ENCODE measurements at regions not wholly inside any gene's neighbourhood (a gene's known extent, or its start where the extent isn't known, plus 50 kb on each side); places are given as distances from the start of the nearest gene placed in this dataset.

DNA sequence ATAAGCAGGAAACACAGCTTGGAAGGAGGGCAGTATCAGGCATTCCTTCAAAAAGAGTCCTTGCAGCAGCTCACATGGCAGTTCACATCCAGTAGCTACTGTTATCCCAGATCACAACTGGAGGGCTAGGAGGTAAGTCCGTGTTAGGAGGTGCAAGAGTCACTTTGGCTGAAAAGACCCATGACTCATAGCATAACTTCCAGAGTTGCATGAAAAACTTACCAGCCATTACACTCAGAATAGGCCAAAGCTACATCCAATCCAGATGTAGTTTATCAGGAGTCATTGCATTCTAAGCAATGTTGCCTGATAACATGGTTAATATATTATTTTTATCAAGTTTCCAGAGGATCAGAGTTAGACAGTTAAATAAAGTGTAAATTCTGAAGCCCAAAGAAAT is 1126.4 kb upstream of the SEMA6A start:
- H3K36me3 ChIP-seq (ENCODE audit: control insufficient read depth, insufficient read depth, low read length), result no peaks in the 10 kb centered on the region
- no peaks in the 10 kb centered on the region for H3K27me3 ChIP-seq (replicated peaks; ENCODE audit: control insufficient read depth, insufficient read depth, low read length)
- H3K4me3 ChIP-seq (replicated peaks; ENCODE audit: low read depth, low read length), result no peak overlapping the region
- TF ChIP-seq, protein P1, sequence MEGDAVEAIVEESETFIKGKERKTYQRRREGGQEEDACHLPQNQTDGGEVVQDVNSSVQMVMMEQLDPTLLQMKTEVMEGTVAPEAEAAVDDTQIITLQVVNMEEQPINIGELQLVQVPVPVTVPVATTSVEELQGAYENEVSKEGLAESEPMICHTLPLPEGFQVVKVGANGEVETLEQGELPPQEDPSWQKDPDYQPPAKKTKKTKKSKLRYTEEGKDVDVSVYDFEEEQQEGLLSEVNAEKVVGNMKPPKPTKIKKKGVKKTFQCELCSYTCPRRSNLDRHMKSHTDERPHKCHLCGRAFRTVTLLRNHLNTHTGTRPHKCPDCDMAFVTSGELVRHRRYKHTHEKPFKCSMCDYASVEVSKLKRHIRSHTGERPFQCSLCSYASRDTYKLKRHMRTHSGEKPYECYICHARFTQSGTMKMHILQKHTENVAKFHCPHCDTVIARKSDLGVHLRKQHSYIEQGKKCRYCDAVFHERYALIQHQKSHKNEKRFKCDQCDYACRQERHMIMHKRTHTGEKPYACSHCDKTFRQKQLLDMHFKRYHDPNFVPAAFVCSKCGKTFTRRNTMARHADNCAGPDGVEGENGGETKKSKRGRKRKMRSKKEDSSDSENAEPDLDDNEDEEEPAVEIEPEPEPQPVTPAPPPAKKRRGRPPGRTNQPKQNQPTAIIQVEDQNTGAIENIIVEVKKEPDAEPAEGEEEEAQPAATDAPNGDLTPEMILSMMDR (IDR thresholded peaks at IDR 0.05; ENCODE audit: insufficient read depth, low read length, poor library complexity, severe bottlenecking), result no peak
- DNase-seq (ENCODE audit: extremely low read depth, insufficient read length), result no peak

DNA sequence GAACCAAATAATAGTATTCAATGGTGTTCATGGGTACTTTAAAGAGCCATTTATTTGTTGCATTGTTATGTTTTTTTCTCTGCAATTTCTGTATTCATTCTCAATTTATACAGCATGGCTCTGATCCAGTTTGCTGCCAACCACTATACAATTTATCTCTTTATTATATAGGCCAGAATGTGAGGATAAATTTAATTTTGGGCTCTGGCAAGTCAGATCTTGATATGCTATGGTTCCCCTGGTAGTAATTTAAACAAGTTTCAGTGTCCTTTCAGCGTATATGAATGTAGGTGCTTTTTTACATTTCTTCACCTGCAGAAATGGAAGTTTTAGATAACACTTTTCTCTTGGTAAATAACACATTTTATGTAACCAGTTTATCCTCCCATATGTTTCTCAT is 1118.0 kb upstream of the SEMA6A start:
- TF ChIP-seq, protein P1 (IDR thresholded peaks at IDR 0.05; ENCODE audit: insufficient read depth, low read length, poor library complexity, severe bottlenecking), result no peak
- DNase-seq (ENCODE audit: extremely low read depth, insufficient read length), result no peak
- Histone ChIP-seq H3K4me3 (replicated peaks; ENCODE audit: low read depth, low read length) (no peak overlapping the region), H3K36me3 (ENCODE audit: control insufficient read depth, insufficient read depth, low read length) (no peaks in the 10 kb centered on the region), H3K27me3 (replicated peaks; ENCODE audit: control insufficient read depth, insufficient read depth, low read length) (no peaks in the 10 kb centered on the region)

DNA sequence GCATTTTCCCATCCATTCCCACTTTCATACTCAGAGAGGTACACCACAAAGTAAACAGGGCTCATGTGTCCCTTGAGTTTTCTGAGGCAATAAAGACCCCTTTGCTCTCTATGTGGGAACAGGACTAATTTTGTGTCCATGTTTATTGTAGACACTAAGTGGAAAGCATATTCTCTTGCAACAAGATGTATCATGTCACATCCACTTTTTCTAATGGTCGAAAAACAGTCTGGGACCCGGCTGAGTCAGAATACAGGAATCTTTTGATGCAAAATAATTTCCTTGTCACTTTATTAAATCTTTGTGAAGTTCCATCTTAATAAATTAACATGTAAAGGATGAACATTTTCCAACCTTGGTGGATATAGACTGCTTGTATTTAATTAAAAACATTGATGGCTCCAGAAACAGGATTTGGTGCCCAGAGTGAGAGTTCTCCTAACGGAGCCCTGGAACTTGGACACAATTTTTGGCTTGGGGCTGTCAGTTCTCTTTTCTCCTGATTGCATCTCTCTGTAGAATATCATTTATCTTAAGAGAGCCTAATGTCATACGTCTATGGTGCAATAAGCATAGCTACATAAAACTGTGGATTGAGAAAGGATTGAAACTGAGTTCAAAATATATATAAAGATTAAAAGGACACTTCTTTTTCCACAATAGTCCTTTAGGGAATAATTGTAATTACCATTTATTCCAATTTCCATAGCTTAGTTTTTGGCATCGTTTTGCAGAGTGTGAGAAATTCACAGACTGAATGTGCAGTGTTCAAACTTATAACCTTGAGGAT is 1116.7 kb upstream of the SEMA6A start:
- Histone ChIP-seq H3K36me3 (ENCODE audit: control insufficient read depth, insufficient read depth, low read length) (no peaks in the 10 kb centered on the region), H3K27me3 (replicated peaks; ENCODE audit: control insufficient read depth, insufficient read depth, low read length) (no peaks in the 10 kb centered on the region), H3K4me3 (replicated peaks; ENCODE audit: low read depth, low read length) (no peak overlapping the region)
- no peak for DNase-seq (ENCODE audit: extremely low read depth, insufficient read length)
- TF ChIP-seq, protein P1 (IDR thresholded peaks at IDR 0.05; ENCODE audit: insufficient read depth, low read length, poor library complexity, severe bottlenecking), result no peak

DNA sequence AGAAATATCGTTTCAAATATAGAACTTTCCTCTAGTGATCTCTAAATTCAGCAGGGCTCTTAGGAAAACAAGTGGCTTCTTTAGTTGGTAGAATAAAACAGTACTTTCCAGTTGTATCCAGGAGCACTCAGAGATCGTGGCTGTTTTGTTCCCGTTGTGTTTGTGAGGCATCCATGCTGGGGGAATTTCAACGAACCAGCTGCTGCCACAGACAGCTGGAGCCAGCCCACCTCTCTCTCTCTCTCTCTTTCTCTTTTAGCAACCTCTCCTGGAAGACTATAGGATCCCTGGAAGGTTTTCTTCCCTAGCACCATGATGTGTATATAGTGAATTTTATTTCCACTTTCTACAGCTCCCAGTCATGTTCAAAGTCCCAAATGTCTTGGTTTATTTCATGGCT is 1116.0 kb upstream of the SEMA6A start:
- no peaks in the 10 kb centered on the region for H3K27me3 ChIP-seq (replicated peaks; ENCODE audit: control insufficient read depth, insufficient read depth, low read length)
- DNase-seq (ENCODE audit: extremely low read depth, insufficient read length), result no peak
- H3K4me3 ChIP-seq (replicated peaks; ENCODE audit: low read depth, low read length), result no peak overlapping the region
- H3K36me3 ChIP-seq (ENCODE audit: control insufficient read depth, insufficient read depth, low read length), result no peaks in the 10 kb centered on the region
- TF ChIP-seq, protein P1 (IDR thresholded peaks at IDR 0.05; ENCODE audit: insufficient read depth, low read length, poor library complexity, severe bottlenecking), result no peak

DNA sequence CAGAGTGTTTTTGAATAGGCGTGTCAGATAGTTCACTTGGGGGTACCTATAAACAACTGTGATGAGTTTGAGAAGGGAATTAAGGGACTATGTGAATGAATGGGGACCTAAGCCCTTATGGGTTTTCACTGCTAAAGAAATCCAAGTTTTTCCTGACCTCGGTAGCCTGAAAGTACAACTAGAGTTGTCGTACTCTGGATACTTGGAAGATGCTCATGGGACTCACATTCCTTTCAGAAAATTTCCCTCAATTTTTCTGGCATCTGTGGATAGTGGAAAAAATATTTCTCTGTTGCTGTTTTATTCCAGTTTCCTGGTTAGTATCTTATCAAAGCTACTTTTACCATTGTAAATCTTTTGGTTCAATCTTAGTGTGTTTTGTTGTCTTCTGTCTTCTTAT is 1112.3 kb upstream of the SEMA6A start:
- Histone ChIP-seq H3K4me3 (replicated peaks; ENCODE audit: low read depth, low read length) (no peak overlapping the region), H3K27me3 (replicated peaks; ENCODE audit: control insufficient read depth, insufficient read depth, low read length) (no peaks in the 10 kb centered on the region), H3K36me3 (ENCODE audit: control insufficient read depth, insufficient read depth, low read length) (no peaks in the 10 kb centered on the region)
- no peak for DNase-seq (ENCODE audit: extremely low read depth, insufficient read length)
- TF ChIP-seq, protein P1 (IDR thresholded peaks at IDR 0.05; ENCODE audit: insufficient read depth, low read length, poor library complexity, severe bottlenecking), result no peak

All from GM06990 (cell line).